A204.1 (cell line): ENCODE measurements at regions not wholly inside any gene's neighbourhood (a gene's known extent, or its start where the extent isn't known, plus 50 kb on each side); places are given as distances from the start of the nearest gene placed in this dataset.
"Not testable (repeated sequence)": the region's sequence is repeated elsewhere in the genome, so short reads cannot be mapped to it uniquely, and the experiment has no call there.

Experiments
- FAIRE-seq: peaks from 2 replicates; lab custom pipeline; 2012; peaks lifted over from hg19 to GRCh38; lab: Jason Lieb, UNC

DNA sequence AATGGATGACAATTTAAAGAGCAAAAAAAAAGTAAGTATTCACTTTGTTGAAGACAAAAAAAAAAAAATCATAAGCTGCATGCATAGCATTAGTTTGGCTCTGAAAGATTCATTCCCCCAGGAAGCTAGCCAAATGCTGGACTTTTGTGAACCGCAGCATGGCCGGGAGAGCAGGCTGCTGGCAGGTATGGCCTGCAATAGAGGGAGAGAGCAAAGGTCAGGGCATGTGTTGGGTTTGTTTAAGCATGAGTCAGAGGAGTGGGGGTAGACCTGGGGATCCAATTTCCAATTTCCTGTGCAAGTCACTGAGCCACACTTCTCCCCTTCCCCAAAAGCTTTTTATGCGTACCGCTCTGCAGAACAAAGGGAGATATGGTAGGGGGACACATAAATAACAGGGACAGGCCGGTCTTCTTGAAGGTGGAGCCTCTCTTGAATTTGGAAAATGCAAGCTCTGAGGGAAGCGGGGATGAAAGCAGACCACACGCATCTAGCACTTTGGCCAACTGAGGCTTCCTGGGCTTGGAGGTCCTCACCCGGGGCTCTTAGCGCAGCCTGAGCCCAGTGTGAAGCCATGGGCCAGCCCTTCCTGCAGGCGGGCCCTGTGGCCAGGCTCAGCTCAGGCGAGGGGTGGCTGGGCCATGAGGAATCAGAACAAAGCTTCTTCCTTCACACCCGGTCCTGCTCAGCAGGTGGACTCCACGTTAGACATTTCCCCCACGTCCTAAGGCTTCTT, 171.1 kb downstream of the TOMM20 start:
- FAIRE-seq: no peak

DNA sequence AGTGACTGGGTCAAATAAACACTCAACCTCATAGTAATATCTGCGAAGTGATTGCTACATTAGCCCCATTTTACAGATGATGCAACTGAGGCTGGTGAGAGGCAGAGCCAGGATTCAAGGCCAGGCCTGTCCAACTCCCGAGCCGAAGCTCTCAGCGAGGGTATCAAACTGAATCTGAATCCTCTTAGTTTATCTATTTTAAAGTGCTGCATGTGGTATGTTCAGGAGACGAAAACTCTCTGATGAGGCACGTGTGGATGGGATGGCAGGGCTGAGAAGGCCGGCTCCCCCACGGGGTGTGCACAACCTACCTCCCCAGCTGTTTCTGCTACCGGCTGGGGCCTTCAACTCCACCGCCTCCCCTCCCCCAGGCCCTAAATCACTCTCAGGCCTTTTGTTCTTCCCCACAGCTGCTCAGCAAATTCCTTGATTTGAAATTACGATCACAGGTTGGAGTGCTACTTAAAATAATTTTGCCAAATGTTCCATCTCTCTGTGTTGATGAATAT, 171.8 kb downstream of the TOMM20 start:
- no peak for FAIRE-seq

DNA sequence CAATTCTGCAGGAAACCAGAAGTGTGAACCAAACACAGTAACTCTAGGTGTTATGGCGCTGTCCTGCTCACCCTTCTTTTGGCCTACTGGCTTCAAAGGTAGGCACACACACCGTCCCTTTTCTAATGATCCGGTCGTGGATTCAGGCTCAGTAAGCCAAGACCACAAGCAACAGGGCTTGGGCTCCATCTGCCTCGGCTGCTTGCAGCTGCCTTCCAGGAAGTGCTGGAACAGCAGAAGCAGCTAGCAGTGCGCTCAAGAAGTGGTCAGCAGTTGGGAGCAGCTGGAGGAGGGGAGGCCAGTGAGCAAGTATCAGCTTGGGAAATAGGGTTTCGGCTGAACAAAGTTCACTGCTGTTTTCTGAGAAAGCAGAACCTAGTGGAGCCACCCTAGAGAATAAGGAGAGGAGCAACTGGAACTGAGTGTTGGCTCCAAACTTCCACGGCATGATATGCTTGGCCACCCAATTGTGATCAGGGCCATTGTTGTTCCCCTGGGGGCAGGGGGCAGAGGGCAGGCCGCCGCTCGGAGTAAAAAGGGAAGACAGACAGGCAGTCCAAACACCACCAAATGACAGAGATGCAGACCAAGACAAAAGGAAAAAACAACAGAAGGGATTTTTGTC, 173.4 kb downstream of the TOMM20 start:
- no peak for FAIRE-seq

DNA sequence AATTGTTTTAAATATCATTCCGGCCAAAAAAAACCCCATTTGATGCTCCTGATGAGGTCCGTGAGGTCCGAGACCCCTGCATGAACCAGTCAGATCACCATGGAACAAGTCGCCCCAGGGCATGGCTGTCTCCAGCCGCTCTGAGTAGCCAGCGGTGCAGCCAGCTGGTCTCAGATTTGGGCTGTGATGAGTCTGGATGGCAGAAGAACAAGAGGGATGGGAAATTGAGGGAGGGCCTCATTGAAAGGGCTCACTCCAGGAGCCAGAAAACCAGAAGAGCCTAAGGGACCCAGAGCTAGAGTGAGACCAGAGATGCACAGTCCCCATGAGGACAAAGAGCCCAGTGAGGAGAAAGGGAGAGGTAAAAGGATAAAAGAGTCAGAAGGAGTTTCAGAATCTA, 174.0 kb downstream of the TOMM20 start:
- no peak for FAIRE-seq

DNA sequence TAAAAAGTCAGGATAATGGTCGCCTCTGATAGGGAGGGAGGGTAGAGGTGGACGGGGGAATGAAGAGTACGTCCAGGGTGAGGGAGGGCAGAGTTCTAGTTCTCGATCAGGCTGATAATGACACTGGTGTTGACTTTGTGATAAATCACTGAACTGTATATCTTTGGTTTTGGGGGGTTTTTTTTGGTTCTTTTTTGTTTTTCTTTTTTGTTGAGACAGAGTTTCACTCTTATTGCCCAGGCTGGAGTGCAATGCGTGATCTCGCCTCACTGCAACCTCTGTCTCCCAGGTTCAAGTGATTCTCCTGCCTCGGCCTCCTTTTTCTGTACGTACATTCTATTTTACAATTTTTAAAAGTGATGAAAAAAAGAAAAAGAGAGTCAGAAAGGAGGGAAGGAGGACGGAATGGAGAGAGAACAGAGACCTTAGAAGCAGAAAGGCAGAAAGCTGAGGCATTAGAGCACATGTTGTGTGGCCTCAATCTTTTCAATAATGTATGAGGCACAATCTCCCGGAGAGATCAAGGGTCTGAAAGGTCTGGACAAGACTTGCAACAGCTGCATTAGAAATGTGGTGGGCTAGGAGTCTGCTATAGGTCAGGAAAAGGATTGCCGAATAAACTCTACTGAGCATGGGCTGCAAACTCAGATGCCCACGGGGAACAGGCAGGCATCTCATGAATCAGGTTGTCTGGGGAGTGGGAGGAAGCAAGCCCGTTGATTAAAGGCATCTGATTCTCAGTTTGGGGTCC, 174.8 kb downstream of the TOMM20 start:
- no peak for FAIRE-seq

DNA sequence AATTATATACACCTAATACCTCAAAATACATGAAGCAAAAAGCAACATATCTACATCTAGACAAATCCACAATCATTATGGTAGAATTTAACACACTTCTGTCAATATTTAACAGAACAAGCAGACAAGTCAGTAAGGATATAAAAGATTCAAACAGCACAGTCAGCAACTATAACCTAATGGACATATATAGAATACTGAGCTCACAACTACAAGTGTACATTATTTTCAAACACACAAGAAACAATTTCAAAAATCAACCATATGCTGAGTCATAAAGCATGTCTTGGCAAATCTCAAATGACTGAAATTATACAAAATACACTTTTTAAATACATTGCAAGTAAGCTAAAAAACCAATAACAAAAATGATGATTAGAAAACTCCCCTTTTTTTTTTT, 178.0 kb downstream of the TOMM20 start:
- FAIRE-seq: no peak

DNA sequence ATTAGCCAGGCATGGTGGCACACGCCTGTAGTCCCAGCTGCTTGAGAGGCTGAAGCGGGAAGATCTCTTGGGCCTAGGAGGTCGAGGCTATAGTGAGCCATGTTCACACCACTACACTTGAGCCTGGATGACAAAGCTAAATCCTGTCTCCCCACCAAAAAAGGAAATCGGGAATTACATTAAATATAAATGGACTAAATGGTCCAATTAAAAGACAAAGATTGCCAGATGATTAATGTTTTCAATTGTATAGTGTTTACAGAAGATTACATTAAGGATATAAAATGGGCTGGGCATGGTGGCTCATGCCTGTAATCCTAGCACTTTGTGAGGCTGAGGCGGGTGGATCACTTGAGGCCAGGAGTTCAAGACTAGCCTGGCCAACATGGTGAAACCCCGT, 179.1 kb downstream of the TOMM20 start:
- FAIRE-seq: not testable (repeated sequence)

DNA sequence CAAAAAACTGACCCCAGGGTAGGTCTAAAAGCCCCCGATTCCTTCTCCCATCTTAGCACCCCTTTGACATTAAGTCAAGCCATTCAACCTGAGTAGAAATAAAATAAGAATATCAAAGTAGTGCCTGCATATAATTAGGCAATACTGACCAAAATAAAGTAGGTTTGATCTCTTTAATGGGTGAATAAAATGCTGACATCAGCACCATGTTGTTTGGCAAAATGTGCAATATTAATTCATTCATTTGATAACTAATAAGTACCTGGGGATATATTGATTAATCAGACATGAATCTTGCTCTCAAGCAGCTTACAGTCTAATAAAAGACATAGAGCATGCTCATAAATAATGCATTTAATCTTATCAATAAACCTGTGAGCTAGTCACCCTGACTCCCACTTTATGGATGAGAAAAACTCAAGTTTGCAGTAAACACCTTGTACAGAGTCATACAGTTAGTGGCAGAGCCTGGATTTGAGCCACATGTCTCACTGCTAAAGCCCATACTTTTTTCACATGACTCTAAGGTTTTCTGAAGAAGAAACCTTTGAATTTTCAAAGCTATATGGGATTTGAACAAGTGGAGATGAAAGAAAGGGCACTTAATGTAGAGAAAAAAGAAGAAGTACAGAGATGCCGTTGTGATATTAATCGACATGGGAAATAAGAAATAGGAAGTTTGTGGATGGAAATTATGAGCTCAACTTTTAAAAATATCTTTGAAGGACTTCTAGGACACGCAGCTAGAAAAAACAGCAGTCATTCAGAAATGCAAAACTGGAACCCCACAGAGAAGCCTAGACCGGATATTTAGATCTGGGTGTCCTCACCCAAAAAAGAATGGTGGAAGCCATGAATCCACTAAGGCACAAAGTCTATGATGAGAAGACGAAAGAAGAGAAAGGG, 183.9 kb downstream of the TOMM20 start:
- no peak for FAIRE-seq

DNA sequence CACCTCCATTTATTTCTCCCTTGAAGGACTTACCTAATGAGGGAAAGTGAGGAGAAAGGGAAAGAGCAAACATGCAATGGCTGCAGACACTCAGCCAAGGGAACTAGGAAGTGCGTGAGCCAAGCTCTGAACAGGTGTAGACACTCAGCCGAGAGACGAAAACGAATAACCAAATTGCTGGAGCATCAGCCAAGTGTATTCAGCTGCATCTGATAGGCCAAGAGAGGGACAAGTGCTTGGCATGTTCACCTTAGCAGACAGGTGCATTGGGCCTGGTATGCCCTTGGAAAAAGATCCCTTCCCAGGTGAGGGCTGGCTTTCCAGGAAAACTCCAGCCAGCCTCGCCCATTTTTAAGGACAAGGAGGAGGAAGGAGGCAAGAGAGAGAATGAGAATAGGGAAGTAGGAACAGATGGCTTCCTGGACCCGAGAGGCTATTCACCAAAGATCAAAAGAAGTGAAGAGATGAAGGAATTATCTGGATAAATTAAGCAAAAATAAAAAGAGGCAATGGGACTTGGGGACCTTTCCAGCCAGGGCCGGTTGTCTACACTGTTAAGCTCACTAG, 184.7 kb downstream of the TOMM20 start:
- no peak for FAIRE-seq

DNA sequence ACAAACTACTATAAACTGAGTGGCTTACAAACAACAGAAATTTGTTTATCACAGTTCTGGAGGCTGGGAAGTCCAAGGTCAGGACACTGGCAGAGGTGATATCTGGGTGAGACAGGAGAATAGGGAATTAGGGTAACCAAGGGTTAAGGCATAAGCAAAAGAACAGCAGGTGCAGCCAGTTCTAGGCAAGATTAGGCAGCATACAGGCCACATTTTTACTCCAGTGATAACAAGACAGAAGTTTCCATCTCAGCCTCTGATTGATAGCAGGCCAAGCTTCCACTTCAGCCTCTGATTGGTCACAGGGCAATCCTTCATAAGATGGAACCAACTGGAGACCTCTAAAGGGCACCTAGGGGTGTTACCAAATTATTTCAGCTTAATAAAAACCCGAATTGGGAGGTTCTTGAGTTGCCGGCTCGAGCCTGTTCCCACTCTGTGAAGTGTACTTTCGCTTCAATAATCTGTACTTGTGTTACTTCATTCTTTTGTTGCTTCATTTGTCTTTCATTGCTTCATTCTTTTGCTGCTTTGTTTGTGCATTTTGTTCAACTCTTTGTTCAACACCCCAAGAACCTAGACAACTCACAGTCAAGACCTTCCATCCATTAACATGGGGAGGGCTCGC, 185.6 kb downstream of the TOMM20 start:
- FAIRE-seq: no peak

DNA sequence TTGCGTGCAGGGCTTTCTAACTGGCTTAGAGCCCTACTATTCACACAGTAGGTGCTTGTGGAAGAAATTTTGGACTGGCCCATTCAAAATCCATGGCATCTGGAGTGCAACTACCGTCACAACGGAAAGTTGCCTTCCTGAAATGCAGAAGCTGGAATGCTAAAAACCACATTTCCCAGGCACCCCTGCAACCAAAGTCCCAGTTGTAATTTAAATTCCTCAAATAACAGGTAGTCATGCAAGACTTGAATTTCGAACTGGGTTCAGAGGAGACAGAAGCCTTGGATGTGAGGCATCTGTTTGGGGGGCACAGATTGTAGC, 186.7 kb downstream of the TOMM20 start:
- no peak for FAIRE-seq

DNA sequence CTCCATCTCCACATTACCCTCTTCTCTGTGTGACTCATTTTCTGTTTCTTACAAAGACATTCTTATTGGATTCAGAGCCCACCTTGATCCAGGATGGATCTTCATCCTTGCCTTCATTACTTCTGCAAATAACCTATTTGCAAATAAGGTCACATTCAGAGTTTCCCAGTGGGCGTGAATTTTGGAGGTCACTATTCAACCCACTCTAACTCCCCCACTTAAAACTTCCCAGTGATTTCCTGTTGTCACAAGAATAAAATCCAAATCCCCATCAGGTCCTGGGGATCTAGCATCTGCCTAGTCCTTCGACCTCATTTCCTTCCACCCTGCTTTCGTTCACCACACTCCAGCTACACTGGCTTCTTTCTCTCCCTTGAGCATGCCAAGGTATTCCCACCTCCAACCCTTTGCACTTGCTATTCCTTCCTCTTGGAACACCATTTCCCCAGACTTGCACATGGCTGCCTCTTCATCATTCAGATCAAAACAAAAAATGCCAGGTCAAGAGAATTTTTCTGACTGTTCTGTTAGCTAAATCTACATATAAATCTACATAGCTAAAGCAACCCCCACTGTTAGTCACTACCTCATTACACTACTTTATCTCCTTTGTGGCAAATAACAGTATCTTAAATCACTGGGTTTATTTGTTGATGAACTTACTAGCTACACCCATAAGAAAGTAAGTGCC, 187.2 kb downstream of the TOMM20 start:
- FAIRE-seq: no peak

DNA sequence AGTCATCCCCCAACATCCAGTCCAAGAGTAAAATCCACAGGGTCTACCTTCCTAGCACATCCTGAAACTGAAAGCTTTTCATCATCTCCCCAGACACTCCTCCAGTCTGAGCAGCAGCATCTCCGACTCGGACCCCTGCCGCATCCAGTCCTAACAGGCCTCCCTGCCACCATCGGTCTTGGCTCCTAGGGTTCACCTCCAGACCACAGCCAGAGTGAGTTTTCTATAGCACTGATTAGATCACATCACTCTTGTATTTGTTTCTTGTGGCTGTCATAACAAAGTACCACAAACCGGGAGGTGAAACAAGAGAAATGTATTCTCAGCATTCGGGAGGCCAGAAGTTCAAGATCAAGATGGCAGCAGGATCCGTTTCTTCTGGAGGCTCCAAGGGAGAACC, 187.8 kb downstream of the TOMM20 start:
- no peak for FAIRE-seq

DNA sequence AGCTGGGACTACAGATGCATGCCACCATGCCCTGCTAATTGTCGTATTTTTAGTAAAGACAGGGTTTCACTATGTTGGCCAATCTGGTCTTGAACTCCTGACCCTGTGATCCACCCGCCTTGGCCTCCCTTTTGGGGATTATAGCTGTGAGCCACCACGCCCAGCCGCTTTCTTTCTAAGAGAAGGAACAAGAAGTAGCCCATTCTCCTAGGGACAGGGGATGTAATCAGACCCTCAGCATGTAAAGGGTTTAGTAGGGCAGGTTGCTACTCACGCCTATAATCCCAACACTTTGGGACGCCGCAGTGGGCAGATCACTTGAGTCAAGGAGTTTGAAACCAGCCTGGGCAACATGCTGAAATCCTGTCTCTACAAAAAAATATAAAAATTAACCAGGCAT, 189.7 kb downstream of the TOMM20 start:
- FAIRE-seq: no peak

DNA sequence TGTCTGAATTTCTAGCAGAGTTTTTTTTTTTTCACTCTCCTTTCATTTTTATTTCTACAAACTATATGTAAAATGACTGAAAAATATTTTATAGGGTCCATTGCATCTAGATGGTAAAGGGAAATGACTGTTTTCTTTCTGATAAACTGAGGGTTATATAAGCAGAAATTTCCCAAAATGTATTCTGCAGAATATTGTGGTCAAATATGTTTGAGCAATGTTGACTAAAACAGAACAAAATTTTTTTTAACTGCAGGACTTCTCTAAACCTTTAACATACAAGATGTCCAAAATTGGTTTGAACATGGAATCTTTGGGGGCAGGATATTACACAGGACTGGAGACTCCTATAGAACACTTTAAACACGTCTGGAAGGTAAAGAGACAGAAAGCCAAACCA, 190.5 kb downstream of the TOMM20 start:
- no peak for FAIRE-seq

DNA sequence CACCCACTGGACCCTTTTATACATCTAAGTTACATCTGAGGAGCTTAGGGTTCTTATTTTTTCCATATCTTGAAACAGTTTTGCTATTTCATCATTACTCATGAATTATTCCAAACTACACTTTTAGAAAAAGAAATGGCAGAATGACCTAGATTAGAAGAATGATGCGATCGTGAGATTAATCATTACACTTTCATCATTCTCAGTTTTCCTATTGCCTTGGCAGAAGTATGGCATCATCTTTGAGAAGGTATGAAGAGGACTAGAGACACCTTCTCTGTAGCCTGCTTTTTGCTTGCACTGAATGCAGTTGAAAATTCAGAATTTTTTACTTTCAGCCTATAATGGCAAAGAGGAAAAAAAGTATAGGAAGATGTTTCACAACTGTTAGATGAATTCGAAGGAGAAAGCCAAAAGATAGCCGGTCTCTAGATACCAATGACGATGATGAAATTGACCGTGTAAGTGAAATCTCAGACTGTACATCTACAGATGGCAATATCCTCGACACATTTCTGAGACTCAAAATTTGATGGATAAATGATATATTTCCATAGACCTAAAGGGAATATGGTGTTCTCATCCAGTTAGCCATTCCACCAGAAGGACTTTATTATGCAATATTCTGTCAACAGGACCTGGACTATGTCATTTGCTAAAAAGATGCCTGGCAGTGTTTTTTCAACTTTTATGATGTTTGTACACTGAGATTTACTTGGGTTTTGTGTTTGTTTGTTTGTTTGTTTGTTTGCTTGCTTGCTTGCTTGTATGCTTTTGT, 191.8 kb downstream of the TOMM20 start:
- FAIRE-seq: no peak

DNA sequence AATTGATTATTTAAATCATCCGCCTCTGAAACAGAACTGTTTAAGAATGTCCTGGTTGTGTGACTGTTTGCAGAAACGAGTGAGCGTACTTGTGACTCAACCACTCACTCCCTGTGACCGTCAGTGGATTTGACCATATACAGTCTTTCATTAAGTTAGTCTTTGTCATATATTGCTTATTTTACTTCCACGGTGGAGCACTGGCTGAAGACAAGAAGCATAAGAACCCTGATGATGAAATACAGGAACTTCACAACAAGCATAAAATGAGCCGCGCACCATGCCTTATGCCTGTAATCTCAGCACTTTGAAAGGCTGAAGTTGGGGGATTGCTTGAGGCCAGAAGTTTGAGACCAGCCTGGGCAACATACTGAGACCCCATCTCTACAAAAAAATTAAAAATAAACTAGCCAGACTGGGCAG, 194.0 kb downstream of the TOMM20 start:
- no peak for FAIRE-seq

DNA sequence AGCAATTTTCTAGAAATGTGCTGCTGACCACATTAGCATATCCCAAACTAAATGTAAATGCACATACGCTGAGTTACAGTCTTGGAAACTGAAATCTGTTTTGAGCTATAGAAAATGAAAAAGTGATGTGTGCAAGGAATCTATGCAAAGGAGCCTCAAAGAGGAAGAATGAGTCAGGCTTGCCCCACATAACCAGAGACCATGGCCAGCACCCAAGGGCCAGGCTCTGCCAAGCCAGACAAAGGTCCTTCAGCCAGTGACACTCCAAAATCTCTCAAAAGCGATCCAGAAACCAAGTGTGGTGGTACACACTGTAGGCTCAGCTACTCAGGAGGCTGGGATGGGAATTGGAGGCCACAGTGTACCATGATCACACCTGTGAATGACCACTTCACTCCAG, 195.2 kb downstream of the TOMM20 start:
- no peak for FAIRE-seq

DNA sequence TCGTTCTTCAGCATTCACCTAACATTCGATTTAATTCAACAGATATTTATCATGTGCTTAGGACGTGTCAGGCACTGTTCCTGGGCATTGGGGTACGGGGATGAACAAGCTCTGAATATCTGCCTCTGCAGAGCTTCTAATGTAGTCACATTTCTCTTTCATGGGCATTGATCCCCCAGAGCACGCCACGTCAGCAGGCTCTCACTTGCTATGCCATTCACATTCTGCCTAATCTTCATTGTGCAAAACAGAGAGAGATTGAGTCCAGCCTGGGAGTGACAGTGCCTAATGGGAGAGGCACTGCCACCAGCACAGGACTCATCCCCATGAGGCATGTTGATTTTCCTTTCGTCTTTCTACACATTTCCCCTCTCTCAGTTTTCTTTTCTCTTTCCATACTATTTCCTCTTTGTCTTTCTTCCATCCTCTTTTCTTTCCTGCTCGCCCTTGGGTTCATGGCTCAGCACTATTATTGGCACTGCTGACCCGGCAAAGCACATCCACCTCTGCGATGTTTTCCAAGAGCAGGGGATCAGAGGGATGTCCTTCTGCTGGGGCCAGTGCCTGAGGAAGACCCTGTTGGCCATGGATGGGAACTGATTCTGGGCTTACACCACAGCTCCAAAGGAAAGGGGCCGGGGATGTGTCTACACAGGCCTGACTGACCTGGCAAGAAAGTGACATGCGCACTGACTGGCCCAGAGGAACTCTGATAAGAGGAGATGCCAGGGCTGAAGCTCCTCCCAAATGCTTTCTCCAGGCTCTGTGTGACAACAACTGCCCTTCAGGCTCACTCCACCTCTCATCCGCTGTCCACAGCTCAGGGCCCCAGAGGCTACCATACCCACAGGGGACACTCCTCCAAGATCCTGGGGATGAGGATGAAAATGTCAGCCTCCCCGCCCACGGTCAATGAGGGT, 195.9 kb downstream of the TOMM20 start:
- FAIRE-seq: no peak
